ENCODE measurements at regions not wholly inside any gene's neighbourhood (a gene's known extent, or its start where the extent isn't known, plus 50 kb on each side); places are given as distances from the start of the nearest gene placed in this dataset.

- BruUV-seq (replicated peaks): no TSS peak
- DNase-seq (ENCODE audit: extremely low read depth in 1 of 4, low spot score in 3 of 4) (no peak), FAIRE-seq (no peak), ATAC-seq (no peak)
- in situ Hi-C loops (cut with MboI): no loop called here
- CTCF ChIA-PET (ENCODE audit: low intra/inter-chr PET ratio): no interaction called here
- Histone ChIP-seq H3K9ac (ENCODE audit: insufficient read depth in 1 of 2, low read depth in 2 of 2, low read length in 2 of 2) (no peak overlapping the region), H4K20me1 (replicated peaks; ENCODE audit: control insufficient read depth, insufficient read depth, low read length) (no peaks in the 10 kb centered on the region), H2AFZ (ENCODE audit: low read depth, low read length) (no peak overlapping the region), H3K36me3 (ENCODE audit: control insufficient read depth, insufficient read depth, low read length) (no peaks in the 10 kb centered on the region), H3K27ac (ENCODE audit: extremely low read depth, low read depth, low read length) (no peak overlapping the region), H3K9me1 (ENCODE audit: control insufficient read depth, insufficient read depth, low read length) (no peaks in the 10 kb centered on the region), H3K9me3 (replicated peaks; ENCODE audit: control insufficient read depth, insufficient read depth, low read depth, low read length) (no peaks in the 10 kb centered on the region), H3K27me3 (ENCODE audit: control insufficient read depth in 2 of 2, insufficient read depth in 2 of 2, low read length in 2 of 2) (no peaks in the 10 kb centered on the region), H3K4me1 (replicated peaks in 1 of 2; ENCODE audit: control insufficient read depth in 2 of 2, insufficient read depth in 2 of 2, low read length in 2 of 2) (no peaks in the 10 kb centered on the region), H3K4me2 (ENCODE audit: insufficient read depth, low read length) (no peak overlapping the region), H3K4me3 (no peak overlapping the region), H3K79me2 (ENCODE audit: control insufficient read depth, insufficient read depth, low read length) (no peaks in the 10 kb centered on the region)
- TF ChIP-seq U2AF1 (optimal IDR thresholded peaks at IDR 0.05; ENCODE audit: low read depth, low read length) (no peak), ETV6 (IDR thresholded peaks at IDR 0.05; ENCODE audit: borderline replicate concordance in 1 of 2, low read depth in 2 of 2, low read length in 1 of 2) (no peak), ETV6 (CRISPR knock-in tag; IDR thresholded peaks at IDR 0.05; ENCODE audit: borderline replicate concordance) (no peak), ZNF644 (tag; IDR thresholded peaks at IDR 0.05; ENCODE audit: low read depth) (no peak), SIX5 (IDR thresholded peaks at IDR 0.05; ENCODE audit: borderline replicate concordance in 1 of 2, insufficient read depth in 1 of 2, low read depth in 1 of 2, low read length in 2 of 2) (no peak), HNRNPL (IDR thresholded peaks at IDR 0.05; ENCODE audit: low read depth, low read length) (no peak), CHD7 (IDR thresholded peaks at IDR 0.05; ENCODE audit: low read depth, low read length) (no peak), MAFK (IDR thresholded peaks at IDR 0.05; ENCODE audit: low read length) (no peak), LCOR (CRISPR knock-in tag; IDR thresholded peaks at IDR 0.05) (no peak), TEAD4 (IDR thresholded peaks at IDR 0.05; ENCODE audit: low read length) (no peak), TEAD4 (CRISPR knock-in tag; IDR thresholded peaks at IDR 0.05; ENCODE audit: borderline replicate concordance) (no peak), DPF2 (IDR thresholded peaks at IDR 0.05) (no peak), EZH2 (IDR thresholded peaks at IDR 0.05; ENCODE audit: borderline replicate concordance, low read depth, low read length) (no peak), HDAC6 (IDR thresholded peaks at IDR 0.05; ENCODE audit: low read depth, low read length) (no peak), KAT2B (IDR thresholded peaks at IDR 0.05; ENCODE audit: low read depth, low read length) (no peak)
- intact Hi-C loops (cut with micrococcal nuclease): no loop called here
- POLR2A ChIA-PET: no interaction called here
Observed at GRCh38 chr11:122234257-122234656, 118.2 kb upstream of the BLID start.

Measured in K562 (cell line).